GM19025 (cell line): ENCODE measurements at regions not wholly inside any gene's neighbourhood (a gene's known extent, or its start where the extent isn't known, plus 50 kb on each side); places are given as distances from the start of the nearest gene placed in this dataset.
A peak's percentile ranks its signal among the peaks of the same experiment; 100 is the strongest.
"Not testable (repeated sequence)": the region's sequence is repeated elsewhere in the genome, so short reads cannot be mapped to it uniquely, and the experiment has no call there.

Experiments used
- ATAC-seq: cut with Tn5 transposase; IDR thresholded peaks from one replicate; pipeline ENCODE4 v1.9.1; 2021; ENCODE audit warnings: mild to moderate bottlenecking, low read depth, moderate library complexity; ENCODE audit not compliant: unreplicated experiment

DNA sequence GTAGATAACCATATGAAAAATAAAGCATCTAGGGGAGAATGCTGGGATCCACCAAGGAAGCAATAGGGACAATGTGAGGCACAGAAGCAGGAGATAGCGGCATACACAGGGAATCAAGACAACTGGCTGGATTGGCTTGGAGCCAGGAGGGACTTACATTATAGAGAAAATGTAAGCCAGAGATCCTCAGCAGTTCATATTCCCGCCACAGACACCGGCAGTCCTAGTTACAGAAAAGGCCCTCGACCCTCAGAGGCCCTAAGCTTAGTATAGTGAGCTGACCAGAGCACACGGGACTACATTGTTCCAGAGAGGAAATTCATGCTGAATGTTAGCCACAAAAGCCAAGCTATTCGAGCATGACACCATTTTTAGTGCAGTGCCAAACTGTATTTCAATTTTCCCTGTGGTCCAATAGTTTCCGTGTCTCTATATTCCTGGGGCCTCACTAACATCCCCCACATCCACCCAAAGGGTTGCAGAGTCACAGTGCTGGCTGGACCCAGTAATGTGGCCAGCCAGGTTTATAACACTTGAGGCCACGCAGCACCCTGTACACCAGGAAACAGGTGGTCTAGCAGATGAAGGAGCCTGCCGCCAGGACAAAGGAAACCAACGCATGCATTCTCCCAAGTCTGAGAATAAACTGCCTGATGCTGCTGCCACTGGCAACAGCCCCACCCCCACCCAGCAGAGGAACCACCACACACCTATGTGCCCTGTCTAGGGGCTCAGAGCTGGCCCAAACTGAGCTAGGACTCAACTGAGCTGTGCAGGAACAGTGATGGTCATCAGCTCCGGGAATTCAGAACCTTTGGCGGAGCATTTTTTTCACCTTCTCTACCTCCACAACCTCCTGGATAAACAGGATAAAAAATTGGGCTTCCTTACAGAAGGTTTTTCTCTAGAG lies 693.2 kb upstream of the CHD1 start:
- ATAC-seq: no peak

DNA sequence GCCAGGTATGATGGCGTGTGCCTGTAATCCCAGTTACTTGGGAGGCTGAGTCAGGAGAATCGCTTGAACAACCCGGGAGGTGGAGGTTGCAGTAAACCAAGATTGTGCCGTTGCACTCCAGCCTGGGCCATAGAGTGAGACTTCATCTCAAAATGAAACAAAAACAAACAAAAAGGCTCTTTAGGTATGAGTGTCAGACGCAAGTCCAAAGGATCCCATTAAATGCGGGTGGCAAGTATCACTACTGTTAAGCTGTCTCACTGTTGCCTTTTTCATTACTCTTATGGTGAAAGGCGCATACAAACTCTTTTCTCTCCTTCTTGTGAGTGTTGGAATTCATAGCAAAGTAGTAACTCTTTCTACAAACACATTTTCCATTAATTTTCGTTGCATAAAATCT lies 688.5 kb upstream of the CHD1 start:
- ATAC-seq: no peak

- ATAC-seq: no peak
Observed at GRCh38 chr5:99614888-99615287, 686.1 kb upstream of the CHD1 start.

GRCh38 chr5:99607124-99607523 lies 678.3 kb upstream of the CHD1 start:
- no peak for ATAC-seq

- ATAC-seq: no peak
Observed at GRCh38 chr5:99605904-99606303, 677.1 kb upstream of the CHD1 start.

- no peak for ATAC-seq
Observed at GRCh38 chr5:99600952-99601351, 672.1 kb upstream of the CHD1 start.

GRCh38 chr5:99590806-99591205 lies 662.0 kb upstream of the CHD1 start:
- ATAC-seq: no peak

- no peak for ATAC-seq
Observed at GRCh38 chr5:99589424-99589823, 660.6 kb upstream of the CHD1 start.

- ATAC-seq: peak; percentile 46
Observed at GRCh38 chr5:99587983-99588382, 659.2 kb upstream of the CHD1 start.

GRCh38 chr5:99586878-99587277 lies 658.1 kb upstream of the CHD1 start:
- ATAC-seq: no peak

DNA sequence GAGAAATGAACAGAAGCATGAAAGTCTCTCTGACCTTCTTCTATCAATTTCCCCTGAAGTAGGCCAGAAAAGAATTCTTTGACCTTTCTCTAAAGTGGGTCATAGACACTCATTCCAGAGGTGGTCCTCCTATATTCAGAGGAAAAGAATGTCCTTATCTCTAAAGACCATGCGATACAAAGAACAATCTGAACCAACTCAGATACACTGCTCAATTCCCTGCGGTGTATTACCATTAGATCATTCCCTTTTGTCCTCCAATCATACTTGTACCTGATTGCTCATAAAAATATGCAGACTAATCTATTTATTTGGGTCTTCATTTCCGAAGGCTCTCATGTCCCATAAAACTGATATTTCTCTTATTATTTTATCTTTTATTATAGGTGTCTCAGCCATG lies 652.4 kb upstream of the CHD1 start:
- not testable (repeated sequence) for ATAC-seq

DNA sequence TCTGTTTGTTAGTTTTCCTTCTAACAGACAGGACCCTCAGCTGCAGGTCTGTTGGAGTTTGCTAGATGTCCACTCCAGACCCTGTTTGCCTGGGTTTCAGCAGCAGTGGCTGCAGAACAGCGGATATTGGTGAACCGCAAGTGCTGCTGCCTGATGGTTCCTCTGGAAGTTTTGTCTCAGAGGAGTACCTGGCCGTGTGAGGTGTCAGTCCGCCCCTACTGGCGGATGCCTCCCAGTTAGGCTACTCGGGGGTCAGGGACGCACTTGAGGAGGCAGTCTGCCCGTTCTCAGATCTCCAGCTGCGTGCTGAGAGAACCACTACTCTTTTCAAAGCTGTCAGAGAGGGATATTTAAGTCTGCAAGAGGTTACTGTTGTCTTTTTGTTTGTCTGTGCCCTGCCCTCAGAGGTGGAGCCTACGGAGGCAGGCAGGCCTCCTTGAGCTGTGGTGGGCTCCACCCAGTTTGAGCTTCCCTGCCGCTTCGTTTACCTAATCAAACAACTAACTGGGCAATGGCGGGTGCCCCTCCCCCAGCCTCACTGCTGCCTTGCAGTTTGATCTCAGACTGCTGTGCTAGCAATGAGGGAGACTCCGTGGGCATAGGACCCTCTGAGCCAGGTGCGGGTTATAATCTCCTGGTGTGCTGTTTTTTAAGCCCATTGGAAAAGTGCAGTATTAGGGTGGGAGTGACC lies 634.3 kb upstream of the CHD1 start:
- not testable (repeated sequence) for ATAC-seq

DNA sequence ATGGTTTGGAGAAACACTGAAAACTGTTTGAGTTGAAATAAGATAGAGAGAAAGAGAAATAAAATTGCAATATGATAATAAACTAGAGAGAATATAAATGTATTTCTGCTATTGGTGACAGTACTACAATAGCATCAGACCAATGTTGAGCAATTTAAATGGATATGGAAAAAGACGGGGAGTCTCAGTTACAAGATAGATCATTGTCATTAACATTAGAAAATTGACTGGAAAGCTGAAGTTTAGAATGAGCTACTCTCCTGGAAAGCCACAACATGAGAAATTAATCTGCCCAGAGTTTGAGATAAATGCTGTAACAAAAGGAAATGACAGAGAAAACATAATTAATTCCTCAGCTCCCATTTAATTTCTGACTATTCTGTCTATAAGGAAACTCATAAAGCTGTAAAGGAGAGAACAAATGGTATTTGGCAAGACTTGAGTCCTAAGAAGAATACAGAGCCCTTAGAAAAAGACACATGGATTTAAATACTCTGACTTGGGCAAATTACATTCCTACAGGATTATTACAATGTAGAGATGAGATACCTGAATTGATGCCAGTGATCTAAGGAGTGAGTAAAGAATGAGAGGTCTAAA lies 624.5 kb upstream of the CHD1 start:
- no peak for ATAC-seq

DNA sequence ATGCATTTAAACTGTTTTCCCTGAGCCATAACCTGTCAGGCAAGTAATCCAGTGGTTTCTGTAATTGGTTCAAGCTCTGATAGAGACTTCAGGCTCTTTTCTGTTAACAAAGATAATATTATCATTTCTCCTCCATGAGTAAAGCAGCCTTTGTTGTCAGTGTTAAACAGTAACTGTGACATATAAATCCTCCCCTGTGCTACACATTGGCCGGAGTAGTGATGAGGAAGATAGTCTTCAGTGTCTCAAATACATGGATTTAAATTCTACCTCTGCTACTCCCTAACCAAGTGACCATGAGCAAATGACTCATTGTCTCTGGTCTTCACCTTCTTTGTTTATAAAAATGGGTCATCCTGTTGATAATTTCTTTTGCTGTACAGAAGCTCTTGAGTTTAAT lies 615.5 kb upstream of the CHD1 start:
- no peak for ATAC-seq

GRCh38 chr5:99543841-99544240 lies 615.0 kb upstream of the CHD1 start:
- no peak for ATAC-seq

- ATAC-seq: not testable (repeated sequence)
Observed at GRCh38 chr5:99534241-99534640, 605.4 kb upstream of the CHD1 start.

GRCh38 chr5:99521666-99522065 lies 592.9 kb upstream of the CHD1 start:
- ATAC-seq: not testable (repeated sequence)

DNA sequence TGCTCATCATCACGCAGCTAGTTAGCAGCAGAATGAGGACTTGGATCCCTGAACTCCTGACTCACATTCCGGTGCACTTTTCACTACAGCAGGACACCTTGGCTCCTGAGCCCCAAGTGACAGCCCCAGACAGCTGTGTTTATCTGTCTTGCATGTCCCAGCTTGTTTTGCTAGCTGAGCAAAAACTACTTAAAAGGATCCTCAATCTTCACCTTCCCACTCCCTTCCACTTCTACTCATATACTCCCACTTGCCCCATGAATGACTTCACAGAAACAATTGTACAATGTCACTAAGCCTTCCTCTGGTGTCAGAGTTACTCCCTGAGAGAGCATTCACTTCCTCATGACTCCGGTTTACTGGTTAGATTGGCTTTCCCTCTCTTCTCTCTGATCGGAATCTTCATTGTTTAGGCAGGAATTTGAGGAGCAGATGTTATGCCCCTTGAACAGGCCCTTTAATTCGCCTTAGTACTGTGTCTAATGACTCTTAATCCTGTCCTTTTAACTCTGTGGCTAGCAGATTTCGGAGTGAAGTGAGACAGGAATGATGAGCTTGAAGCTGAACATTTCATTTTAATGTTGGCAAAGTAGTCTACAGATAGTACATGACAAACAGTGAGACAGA lies 587.2 kb upstream of the CHD1 start:
- ATAC-seq: not testable (repeated sequence)

- ATAC-seq: not testable (repeated sequence)
Observed at GRCh38 chr5:99510237-99510866, 581.5 kb upstream of the CHD1 start.

GRCh38 chr5:99509064-99509463 lies 580.3 kb upstream of the CHD1 start:
- not testable (repeated sequence) for ATAC-seq
